Epithelial cell of esophagus (primary cell): ENCODE measurements at regions not wholly inside any gene's neighbourhood (a gene's known extent, or its start where the extent isn't known, plus 50 kb on each side); places are given as distances from the start of the nearest gene placed in this dataset.

Source experiments
- DNase-seq: peaks from one replicate; pipeline ENCODE4 v3.0.0; 2010; ENCODE audit warnings: low read depth
- H3K4me3 ChIP-seq: 2 replicates; pipeline ENCODE4 v1.5.1; 2011; ENCODE audit warnings: mild to moderate bottlenecking, low read length, control low read depth
- CTCF ChIP-seq: IDR thresholded peaks from 2 replicates; pipeline ENCODE4 v1.5.1; 2011; ENCODE audit warnings: low read depth, mild to moderate bottlenecking, low read length, control low read depth, inconsistent platforms; ENCODE audit not compliant: insufficient read depth; ENCODE audit errors: missing control alignments

DNA sequence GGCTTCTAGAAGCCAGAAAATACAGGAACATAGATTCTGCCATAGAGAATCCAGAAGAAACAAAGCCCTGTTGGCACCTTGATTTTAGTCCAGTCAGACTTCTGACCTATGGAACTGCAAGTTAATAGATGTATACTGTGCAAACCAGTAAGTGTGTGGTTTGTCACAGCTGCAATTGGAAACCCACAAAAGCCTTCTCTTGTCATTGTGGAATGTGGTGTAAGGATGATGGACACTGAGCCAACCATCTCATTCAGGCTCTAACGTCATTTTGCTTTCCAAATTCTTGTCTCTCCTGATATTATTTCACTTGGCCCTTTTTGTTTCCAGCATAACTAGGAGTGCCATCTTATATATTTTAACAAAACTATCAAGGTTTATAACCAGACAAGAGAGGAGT lies 369.5 kb upstream of the SMIM21 start:
- no peak overlapping the region for H3K4me3 ChIP-seq
- DNase-seq, result no peak
- TF ChIP-seq CTCF, result no peak

GRCh38 chr18:75790796-75791195 lies 363.3 kb upstream of the SMIM21 start:
- TF ChIP-seq CTCF, result no peak
- no peak overlapping the region for H3K4me3 ChIP-seq
- no peak for DNase-seq

DNA sequence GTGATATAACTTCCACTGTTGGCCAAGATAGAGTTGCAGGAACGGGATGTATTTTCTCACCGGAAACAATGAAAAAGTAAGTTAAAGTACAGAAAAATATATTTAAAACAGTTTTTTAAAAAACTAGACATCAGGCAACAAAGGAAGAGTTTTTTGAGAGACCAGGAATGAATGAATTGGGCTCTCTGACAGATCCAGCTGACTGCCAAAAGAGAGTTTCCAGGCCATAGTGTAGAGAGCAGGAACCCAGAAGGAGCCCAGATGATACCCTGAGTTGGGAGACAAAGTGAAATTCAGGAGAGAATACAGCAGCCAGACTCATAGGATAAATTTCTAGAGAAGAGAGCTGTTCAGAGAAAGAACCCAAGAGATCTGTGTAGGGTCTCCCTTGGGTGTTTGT lies 362.6 kb upstream of the SMIM21 start:
- H3K4me3 ChIP-seq, result no peak overlapping the region
- DNase-seq, result no peak
- TF ChIP-seq CTCF, result no peak

DNA sequence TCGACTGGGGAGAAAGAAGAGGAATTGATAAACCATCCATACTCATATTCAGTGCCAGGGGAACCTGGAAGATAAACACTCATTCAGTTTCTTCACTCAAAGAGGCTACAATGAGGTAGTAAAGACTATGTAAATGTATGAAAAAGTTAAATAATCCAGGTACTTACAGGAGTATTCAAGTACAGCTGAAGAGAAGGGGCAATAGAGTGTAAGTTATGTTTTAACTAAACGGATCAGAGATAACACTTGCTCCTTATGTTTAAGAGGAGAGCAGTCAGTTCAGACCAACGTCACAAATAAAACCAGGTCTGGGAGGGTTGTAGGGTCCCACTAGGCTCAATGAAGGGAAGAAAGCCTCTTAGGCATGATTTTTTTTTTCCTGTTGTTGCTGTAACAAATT lies 358.3 kb upstream of the SMIM21 start:
- no peak overlapping the region for H3K4me3 ChIP-seq
- no peak for DNase-seq
- TF ChIP-seq CTCF, result no peak

DNA sequence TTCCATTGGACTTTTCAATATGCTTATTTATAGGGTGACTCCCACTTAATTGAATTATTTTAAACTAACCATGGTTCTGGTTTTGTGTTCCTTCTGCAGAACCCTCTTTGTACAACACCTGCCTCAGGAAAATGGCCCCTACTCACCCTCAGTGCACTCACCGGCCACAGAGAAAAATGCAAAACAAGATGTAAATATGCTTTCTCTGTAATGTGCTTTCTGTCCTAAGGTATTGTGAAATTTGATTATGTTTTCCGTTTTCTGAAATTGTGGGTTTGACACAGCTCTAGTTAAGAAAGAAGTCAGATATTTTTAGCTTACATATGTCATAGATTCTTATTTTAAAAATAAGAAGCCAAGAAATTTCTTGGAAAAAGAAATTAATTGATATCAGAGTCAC lies 357.7 kb upstream of the SMIM21 start:
- no peak for TF ChIP-seq CTCF
- no peak for DNase-seq
- H3K4me3 ChIP-seq, result no peak overlapping the region

GRCh38 chr18:75784390-75784789 lies 356.9 kb upstream of the SMIM21 start:
- no peak for DNase-seq
- TF ChIP-seq CTCF, result no peak
- H3K4me3 ChIP-seq, result no peak overlapping the region

GRCh38 chr18:75783566-75784281 lies 356.2 kb upstream of the SMIM21 start:
- no peak for TF ChIP-seq CTCF
- H3K4me3 ChIP-seq, result no peak overlapping the region
- DNase-seq, result no peak
